DLD1 (cell line): ENCODE measurements at regions not wholly inside any gene's neighbourhood (a gene's known extent, or its start where the extent isn't known, plus 50 kb on each side); places are given as distances from the start of the nearest gene placed in this dataset.

Experiments
- in situ Hi-C: cut with HindIII; loops from 2 replicates; pipeline ENCODE4 v1.10.0; 2017; ENCODE audit warnings: low sequenced_read_pairs

- in situ Hi-C loops: no loop called here
Observed at GRCh38 chr21:17334484-17334883, 178.4 kb upstream of the CXADR start.

GRCh38 chr21:17340081-17340480 is 172.8 kb upstream of the CXADR start:
- in situ Hi-C loops: no loop called here

DNA sequence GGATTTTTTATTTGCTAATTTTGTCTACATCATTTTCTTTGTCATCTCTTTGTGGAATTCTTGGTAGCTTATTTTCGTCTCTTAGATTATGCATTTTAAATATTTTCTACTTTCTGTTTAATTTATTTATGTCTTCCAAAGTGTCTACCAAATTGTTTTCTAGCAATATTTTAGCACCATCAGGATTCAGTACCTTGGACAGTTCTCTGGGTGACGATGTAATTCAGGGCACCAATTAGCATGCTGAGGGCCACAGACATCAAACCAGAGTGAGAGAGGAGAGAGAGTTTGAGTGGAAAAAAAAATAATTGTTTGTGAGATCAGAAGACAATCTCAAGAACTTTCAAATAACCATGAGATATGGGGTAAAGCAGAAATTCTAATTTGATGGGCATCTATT is 169.8 kb upstream of the CXADR start:
- in situ Hi-C loops: no loop called here

DNA sequence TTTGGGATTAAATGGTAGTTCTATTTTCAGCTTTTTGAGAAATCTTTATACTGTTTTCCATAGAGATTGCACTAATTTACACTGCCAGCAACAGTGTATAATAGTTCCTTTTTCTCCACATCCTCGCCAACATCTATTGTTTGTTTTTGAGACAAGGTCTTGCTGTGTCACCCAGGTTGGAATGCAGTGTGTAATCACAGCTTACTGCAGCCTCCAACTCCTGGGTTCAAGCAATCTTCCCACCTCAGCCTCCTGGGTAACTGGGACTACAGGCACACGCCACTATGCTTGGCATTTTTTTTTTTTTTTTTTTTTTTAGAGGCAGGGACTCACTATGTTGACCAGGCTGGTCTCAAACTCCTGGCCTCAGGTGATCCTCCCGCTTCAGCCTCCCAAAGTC is 164.5 kb upstream of the CXADR start:
- in situ Hi-C loops: no loop called here

- in situ Hi-C loops: no loop called here
Observed at GRCh38 chr21:17348849-17349248, 164.0 kb upstream of the CXADR start.

- in situ Hi-C loops: no loop called here
Observed at GRCh38 chr21:17351766-17352165, 161.1 kb upstream of the CXADR start.

- in situ Hi-C loops: no loop called here
Observed at GRCh38 chr21:17352996-17353655, 159.7 kb upstream of the CXADR start.

DNA sequence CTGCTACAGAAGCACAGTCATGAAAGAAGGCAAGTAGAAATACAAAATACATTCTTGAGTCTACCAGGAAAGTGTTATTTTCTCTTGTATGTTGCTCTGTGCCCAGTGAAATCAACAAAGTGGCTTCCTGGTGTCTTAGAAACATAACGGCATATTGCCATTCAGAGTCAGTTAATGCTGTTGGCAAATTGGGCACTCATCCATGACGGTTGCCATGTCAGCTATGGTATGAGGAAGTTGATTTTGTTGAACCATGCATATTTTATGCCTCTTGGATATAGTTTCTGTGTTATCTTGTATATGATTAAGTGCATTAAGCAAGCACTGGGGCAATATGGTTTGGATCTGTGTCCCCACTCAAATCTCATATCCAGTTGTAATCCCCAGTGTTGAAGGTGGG is 153.1 kb upstream of the CXADR start:
- in situ Hi-C loops: no loop called here

- in situ Hi-C loops: no loop called here
Observed at GRCh38 chr21:17368748-17369363, 144.0 kb upstream of the CXADR start.

GRCh38 chr21:17370263-17370662 is 142.6 kb upstream of the CXADR start:
- in situ Hi-C loops: no loop called here

DNA sequence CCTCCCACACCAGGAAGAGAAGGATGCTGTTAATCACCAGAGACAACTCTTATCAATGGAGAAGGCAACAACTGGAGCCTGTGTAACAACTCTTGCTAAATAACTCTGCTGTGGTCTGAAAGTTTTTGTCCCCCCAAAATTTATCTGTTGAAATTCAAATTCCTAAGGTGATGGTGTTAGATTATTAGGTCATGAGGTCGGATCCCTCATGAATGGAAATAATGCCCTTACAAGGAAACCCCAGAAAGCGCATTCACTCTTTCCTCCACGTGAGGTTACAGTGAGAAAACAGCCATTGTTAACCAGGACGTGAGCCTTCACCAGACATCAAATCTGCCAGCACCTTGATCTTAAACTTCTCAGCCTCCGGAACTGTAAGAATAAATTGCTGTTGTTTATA is 141.9 kb upstream of the CXADR start:
- in situ Hi-C loops: no loop called here

DNA sequence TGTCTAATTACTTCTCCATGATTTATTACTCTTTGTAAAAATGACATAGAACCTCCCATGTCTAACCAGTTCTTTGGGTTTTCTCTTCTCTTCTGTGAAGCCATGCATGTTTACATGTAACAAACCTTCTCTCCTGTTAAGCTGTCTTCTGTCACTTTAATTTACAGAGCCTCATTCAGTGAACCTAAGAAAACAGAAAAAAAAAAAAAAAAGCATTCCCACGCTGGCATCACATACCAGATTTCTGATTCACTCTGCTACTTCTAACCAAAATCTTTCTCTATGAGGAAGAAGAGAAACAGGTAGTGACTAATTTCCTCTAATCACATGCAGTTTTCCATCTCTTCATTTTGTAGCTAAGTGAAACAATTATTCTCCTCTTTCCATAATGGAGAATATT is 141.4 kb upstream of the CXADR start:
- in situ Hi-C loops: no loop called here

DNA sequence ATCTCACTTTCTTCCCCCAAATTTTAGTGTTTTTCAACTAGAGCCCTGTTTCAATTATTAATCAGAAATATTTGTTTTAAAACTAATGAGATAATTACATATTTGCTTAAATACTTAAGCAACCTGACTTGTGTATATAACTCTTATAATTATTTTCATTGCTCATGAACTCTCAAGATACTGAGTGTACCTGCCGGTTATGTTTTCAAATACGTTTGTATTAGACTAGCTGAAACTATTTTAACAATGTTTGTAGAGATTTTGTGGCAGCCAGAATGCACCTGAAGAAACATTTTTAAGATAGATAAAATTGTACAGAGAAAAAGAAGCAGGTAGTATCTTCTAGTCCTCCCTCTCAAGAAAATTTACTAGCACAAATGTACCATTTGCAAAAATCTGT is 140.6 kb upstream of the CXADR start:
- in situ Hi-C loops: no loop called here

DNA sequence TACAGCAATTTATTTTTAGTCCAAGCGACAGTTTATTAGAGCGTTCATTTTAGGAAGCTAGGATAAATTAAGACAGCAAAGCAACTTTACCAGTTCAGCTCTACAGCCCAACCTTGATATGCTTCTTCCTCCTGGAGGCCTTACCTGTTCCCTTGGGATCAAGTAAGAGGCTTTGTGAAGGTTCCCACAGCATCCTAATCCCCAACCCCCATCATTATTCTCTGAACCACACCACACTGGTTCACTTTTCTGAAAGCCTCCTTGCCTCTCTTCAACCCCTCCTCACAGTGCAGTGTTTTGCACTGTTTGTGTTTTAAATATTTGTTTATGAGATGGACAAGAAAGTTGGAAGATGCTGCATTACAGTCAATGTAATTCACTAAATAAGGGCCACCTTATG is 126.3 kb upstream of the CXADR start:
- in situ Hi-C loops: loop anchor here (25.0 kb wide), 1 partner anchor 176 kb away; no protein-coding TSS in a partner anchor

GRCh38 chr21:17387030-17387617 is 125.7 kb upstream of the CXADR start:
- in situ Hi-C loops: loop anchor here (25.0 kb wide), 1 partner anchor 175 kb away; no protein-coding TSS in a partner anchor

DNA sequence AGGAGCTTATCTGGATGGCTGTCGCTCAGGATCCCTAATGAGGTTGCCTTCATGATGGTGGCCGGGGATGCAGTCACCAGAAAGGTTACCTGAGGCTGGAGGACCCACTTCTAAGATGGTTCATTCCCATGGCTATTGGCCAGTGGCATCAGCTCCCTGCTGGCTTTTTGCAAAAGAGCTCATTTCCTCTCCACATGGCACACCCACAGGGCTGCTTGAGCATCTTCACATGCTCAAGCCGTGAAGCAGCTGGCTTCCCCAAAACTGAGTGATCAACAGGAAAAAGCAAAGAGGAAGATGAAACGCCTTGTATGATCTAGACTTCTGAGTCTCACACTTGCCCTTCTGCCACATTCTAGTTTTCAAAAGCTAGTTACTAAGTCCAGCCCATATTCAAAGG is 124.6 kb upstream of the CXADR start:
- in situ Hi-C loops: loop anchor here (25.0 kb wide), 1 partner anchor 174 kb away; no protein-coding TSS in a partner anchor

DNA sequence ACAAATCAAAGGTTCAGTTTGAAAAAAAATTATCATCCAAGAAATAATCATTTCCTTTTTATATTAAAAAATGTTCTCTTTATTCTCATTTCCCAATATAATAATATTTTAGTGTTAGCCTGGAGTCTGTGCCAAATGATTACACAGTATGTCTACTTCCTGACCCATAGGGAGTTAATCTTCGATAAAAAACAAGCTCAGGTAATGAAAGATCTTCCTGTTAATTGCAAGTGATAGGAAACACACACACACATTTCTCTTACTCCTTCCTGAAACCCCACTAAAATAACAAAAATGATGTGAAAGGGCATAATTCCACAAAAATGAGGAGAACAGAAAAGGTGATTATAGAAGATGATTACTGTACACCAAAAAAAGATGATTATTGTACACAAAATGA is 123.5 kb upstream of the CXADR start:
- in situ Hi-C loops: loop anchor here (25.0 kb wide), 1 partner anchor 173 kb away; no protein-coding TSS in a partner anchor

DNA sequence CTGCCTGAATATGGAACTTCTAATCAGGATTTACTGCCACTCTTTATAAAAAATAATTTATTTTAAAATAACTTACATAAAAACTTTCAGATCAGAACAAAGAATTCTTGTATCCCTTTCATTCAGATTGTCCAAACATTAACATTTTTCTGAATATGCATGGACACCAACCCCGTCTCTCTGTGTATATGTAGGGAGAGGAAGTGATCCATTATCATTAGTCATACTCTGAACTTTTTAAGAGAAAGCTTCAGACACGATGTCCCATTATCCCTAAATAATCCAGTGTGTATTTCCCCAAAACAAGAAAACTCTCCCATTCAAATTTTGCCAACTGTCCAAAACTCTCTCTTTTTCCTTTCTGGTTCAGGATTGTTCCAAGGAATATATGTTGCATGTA is 122.3 kb upstream of the CXADR start:
- in situ Hi-C loops: loop anchor here (25.0 kb wide), 1 partner anchor 172 kb away; no protein-coding TSS in a partner anchor

GRCh38 chr21:17391811-17392340 is 121.0 kb upstream of the CXADR start:
- in situ Hi-C loops: loop anchor here (25.0 kb wide), 1 partner anchor 170 kb away; no protein-coding TSS in a partner anchor

GRCh38 chr21:17393413-17393812 is 119.4 kb upstream of the CXADR start:
- in situ Hi-C loops: loop anchor here (25.0 kb wide), 1 partner anchor 169 kb away; no protein-coding TSS in a partner anchor

- in situ Hi-C loops: loop anchor here (25.0 kb wide), 1 partner anchor 165 kb away; no protein-coding TSS in a partner anchor
Observed at GRCh38 chr21:17396948-17397347, 115.9 kb upstream of the CXADR start.

DNA sequence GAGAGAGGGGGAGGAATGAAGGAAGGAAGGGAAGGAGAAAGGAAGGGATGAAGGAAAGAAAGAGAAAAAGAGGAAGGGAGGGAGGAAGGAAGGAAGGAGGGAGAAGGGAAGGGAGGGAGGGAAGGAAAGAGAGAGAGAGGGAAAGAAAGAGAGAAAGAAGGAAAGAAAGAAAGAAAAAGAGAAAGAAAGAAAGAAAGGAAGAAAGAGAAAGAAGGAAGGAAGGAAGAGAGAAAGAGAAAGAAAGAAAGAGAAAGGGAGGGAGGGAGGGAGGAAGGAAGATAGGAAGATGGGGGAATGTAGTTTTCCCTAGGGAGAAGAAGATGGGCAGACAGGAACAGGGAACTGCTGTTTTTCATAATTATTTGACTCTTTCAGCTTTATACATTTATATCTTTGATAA is 115.1 kb upstream of the CXADR start:
- in situ Hi-C loops: loop anchor here (25.0 kb wide), 1 partner anchor 165 kb away; no protein-coding TSS in a partner anchor
